ENCODE measurements at regions not wholly inside any gene's neighbourhood (a gene's known extent, or its start where the extent isn't known, plus 50 kb on each side); places are given as distances from the start of the nearest gene placed in this dataset.

DNA sequence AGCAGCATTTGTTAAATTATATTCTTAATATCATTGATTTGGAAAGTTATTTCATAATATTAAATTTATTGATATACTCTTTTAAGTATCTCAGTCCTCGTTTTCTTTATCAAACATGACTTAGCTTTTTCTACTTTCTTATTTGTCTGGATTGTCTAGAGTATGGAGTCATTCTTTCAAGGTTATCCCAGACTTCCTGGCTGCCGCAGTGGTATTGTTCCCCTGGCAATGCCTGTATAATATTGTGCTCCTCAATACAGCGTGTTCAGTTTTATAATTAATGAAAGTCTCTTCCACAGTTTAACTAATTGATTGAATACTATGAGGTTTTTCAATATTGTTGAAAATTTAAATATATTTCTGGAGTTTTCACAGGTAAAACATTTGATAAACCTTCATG lies 310.9 kb downstream of the ANKRD50 start:
- Mint-ChIP-seq H3K27me3 (ENCODE audit: insufficient read depth) (no peaks in the 10 kb centered on the region), H3K27ac (no peak overlapping the region), H3K9me3 (peaks cover 6% of the 10 kb centered on the region; the same call in 1 of the 2 replicates), H3K36me3 (ENCODE audit: low read depth) (no peaks in the 10 kb centered on the region), H3K4me1 (ENCODE audit: low read depth) (no peaks in the 10 kb centered on the region), H3K4me3 (no peak overlapping the region)
- DNase-seq: no peak
- TF ChIP-seq, protein P1, sequence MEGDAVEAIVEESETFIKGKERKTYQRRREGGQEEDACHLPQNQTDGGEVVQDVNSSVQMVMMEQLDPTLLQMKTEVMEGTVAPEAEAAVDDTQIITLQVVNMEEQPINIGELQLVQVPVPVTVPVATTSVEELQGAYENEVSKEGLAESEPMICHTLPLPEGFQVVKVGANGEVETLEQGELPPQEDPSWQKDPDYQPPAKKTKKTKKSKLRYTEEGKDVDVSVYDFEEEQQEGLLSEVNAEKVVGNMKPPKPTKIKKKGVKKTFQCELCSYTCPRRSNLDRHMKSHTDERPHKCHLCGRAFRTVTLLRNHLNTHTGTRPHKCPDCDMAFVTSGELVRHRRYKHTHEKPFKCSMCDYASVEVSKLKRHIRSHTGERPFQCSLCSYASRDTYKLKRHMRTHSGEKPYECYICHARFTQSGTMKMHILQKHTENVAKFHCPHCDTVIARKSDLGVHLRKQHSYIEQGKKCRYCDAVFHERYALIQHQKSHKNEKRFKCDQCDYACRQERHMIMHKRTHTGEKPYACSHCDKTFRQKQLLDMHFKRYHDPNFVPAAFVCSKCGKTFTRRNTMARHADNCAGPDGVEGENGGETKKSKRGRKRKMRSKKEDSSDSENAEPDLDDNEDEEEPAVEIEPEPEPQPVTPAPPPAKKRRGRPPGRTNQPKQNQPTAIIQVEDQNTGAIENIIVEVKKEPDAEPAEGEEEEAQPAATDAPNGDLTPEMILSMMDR (IDR thresholded peaks at IDR 0.05): no peak

DNA sequence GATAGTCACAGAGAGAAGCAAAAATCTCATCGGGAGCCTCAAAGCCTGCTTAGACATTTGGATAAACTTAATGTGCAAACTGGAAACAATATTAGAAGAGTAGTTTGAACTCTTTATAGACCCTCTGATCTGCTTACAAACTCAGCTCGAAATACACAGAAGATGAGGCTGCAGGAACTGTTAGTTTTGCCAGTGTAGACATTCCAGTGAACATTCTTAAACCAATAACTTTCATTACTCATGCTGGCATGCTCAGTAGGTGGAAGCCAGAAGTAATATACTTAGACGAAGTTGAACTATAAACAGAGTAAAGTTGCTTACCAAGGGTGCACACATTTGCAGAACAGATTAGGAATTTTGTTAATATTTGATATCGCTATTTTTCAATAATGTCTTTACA lies 303.5 kb downstream of the ANKRD50 start:
- peaks cover 38% of the 10 kb centered on the region for H3K4me1 Mint-ChIP-seq (ENCODE audit: low read depth)
- H3K27me3 Mint-ChIP-seq (ENCODE audit: insufficient read depth): no peaks in the 10 kb centered on the region
- TF ChIP-seq, protein P1 (IDR thresholded peaks at IDR 0.05): no peak
- H3K9me3 Mint-ChIP-seq: peaks cover 6% of the 10 kb centered on the region; the same call in 1 of the 2 replicates
- H3K36me3 Mint-ChIP-seq (ENCODE audit: low read depth): no peaks in the 10 kb centered on the region
- no peak overlapping the region for H3K27ac Mint-ChIP-seq
- peak overlapping the region; percentile 38 for H3K4me3 Mint-ChIP-seq
- peak; percentile 44 for DNase-seq

DNA sequence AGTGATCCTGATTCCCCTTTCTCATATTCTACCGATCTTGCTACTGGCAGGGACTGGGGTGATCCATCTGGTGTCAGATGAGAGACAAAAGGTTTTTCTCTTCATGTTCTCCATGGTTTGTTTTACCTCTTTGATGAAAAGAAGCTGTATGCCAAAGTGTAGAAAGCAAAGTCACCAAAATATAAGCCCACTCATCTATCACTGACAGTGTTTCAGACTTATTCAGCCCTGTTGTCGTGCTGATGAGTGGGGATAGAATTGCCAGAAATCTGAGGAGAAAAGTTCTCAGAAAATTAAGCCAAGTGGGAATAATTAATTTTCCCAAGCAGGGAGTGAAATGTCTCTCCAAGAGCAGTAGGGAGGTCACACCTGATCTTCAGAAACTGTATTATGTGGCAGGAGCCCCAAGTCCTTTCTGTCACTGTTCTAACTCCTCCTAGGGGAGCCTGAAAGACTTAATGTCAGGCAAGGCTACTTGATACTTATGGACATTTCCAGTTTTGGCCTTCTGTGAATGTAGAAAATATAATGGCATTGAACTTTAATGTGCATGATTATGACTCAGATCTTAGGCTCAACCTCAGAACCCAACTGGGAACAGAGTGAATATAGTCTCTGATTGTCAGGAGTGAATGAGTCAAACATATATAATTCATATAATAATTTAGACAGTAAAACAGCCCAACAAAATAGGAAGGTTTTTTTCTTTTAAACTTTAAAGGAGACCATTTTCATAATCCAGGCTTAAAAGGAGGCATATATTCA lies 298.1 kb downstream of the ANKRD50 start:
- Mint-ChIP-seq H3K9me3 (no peaks in the 10 kb centered on the region), H3K27me3 (ENCODE audit: insufficient read depth) (no peaks in the 10 kb centered on the region), H3K27ac (peak overlapping the region; percentile 72), H3K4me3 (peak overlapping the region; percentile 33), H3K36me3 (ENCODE audit: low read depth) (no peaks in the 10 kb centered on the region), H3K4me1 (ENCODE audit: low read depth) (peaks cover 58% of the 10 kb centered on the region)
- TF ChIP-seq, protein P1 (IDR thresholded peaks at IDR 0.05): no peak
- peak; percentile 38 for DNase-seq

DNA sequence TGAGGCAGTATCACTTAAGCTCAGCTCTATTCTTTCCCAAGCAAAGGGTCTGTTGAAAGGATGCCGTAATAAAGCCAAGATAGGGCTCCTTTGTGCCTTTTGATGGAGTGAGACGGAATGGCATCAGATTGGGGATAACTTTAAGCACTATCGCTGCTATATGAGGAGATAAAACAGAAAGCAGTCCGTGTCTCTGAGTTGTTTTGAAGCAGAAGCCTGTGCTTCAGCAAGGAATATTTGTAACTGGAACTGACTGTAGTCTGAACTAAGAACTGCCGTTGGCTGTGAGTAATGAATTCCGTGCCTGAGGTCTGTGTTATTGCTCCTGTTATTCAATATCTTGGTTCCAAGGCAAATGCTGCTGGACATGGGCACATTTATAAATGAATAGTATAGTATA lies 297.4 kb downstream of the ANKRD50 start:
- TF ChIP-seq, protein P1 (IDR thresholded peaks at IDR 0.05): no peak
- peak; percentile 21 for DNase-seq
- Mint-ChIP-seq H3K27me3 (ENCODE audit: insufficient read depth) (no peaks in the 10 kb centered on the region), H3K36me3 (ENCODE audit: low read depth) (no peaks in the 10 kb centered on the region), H3K27ac (peak overlapping the region; percentile 70), H3K9me3 (no peaks in the 10 kb centered on the region), H3K4me3 (peak overlapping the region; percentile 64), H3K4me1 (ENCODE audit: low read depth) (peaks cover 55% of the 10 kb centered on the region)

DNA sequence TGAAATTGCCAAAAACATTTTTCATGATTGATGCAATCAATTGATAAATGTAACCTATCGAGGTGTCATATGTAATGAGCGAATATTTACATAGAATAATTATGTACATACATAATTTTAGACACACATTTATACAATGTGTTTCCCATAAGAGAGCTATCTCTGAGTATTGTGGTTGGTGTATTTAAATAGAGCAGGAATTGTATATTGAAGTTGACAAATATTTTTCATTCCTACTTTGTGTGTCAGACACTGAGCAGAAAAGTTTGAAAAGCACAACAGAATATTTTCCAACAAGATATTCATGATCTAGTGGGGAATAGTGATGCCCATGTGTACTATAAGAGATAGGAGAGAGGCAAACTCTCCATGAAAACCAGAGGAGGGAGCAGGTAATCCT lies 295.2 kb downstream of the ANKRD50 start:
- Mint-ChIP-seq H3K36me3 (ENCODE audit: low read depth) (no peaks in the 10 kb centered on the region), H3K4me3 (no peak overlapping the region), H3K4me1 (ENCODE audit: low read depth) (peaks cover 63% of the 10 kb centered on the region), H3K27ac (no peak overlapping the region), H3K27me3 (ENCODE audit: insufficient read depth) (no peaks in the 10 kb centered on the region), H3K9me3 (no peaks in the 10 kb centered on the region)
- TF ChIP-seq, protein P1 (IDR thresholded peaks at IDR 0.05): no peak
- no peak for DNase-seq
